HepG2 (cell line): ENCODE measurements at regions not wholly inside any gene's neighbourhood (a gene's known extent, or its start where the extent isn't known, plus 50 kb on each side); places are given as distances from the start of the nearest gene placed in this dataset.
A peak's percentile ranks its signal among the peaks of the same experiment; 100 is the strongest.

Experiments used
- ARHGAP35 ChIP-seq: sonication (generic); formaldehyde crosslinking; IDR thresholded peaks from 2 replicates; pipeline ENCODE4 v1.9.0; 2022; ENCODE audit warnings: mild to moderate bottlenecking, inconsistent platforms, moderate library complexity, missing genetic modification reagents, borderline replicate concordance
- ELK4 ChIP-seq: sonication (generic); formaldehyde crosslinking; IDR thresholded peaks from 2 replicates; pipeline ENCODE4 v1.9.0; 2021; ENCODE audit warnings: missing genetic modification reagents, borderline replicate concordance
- HCFC1 ChIP-seq: fragments of 150-350 bp; IDR thresholded peaks from 2 replicates; pipeline ENCODE4 v1.6.1; 2014; ENCODE audit warnings: low read depth, low read length
- KDM2A ChIP-seq: sonication (generic); formaldehyde crosslinking; IDR thresholded peaks from 2 replicates; pipeline ENCODE4 v1.4.0; 2020; ENCODE audit warnings: low read depth, missing genetic modification reagents, borderline replicate concordance
- PCBP2 ChIP-seq: fragments of 200-400 bp; formaldehyde crosslinking; optimal IDR thresholded peaks from 2 replicates; pipeline ENCODE3; 2018; ENCODE audit warnings: low read length, low read depth; ENCODE audit not compliant: poor library complexity, severe bottlenecking
- RFX5 ChIP-seq: IDR thresholded peaks from 2 replicates; pipeline ENCODE4 v1.6.1; 2011; ENCODE audit warnings: low read depth, low read length, improper control_type of control experiment
- RXRA ChIP-seq: sonication (generic); formaldehyde crosslinking; IDR thresholded peaks from 2 replicates; pipeline ENCODE4 v1.5.1; 2020; ENCODE audit warnings: missing genetic modification reagents
- SIN3A ChIP-seq: IDR thresholded peaks from 2 replicates; pipeline ENCODE4 v1.6.1; 2011; ENCODE audit warnings: low read depth, mild to moderate bottlenecking, control low read depth, low read length, borderline replicate concordance
- ZFAT ChIP-seq: sonication (generic); formaldehyde crosslinking; conservative IDR thresholded peaks from 2 replicates; pipeline ENCODE4 v1.8.1; 2023; ENCODE audit warnings: missing genetic modification reagents, inconsistent platforms
- ZNF207 ChIP-seq: fragments of 450-650 bp; IDR thresholded peaks from 2 replicates; pipeline ENCODE4 v1.6.1; 2016; ENCODE audit warnings: antibody characterized with exemption, borderline replicate concordance
- ZNF556 ChIP-seq: sonication (generic); formaldehyde crosslinking; IDR thresholded peaks from 2 replicates; pipeline ENCODE4 v1.4.0; 2020; ENCODE audit warnings: mild to moderate bottlenecking, missing genetic modification reagents, borderline replicate concordance
- ZNF569 ChIP-seq: sonication (generic); formaldehyde crosslinking; IDR thresholded peaks from 2 replicates; pipeline ENCODE4 v1.5.0; 2020; ENCODE audit warnings: mild to moderate bottlenecking, missing genetic modification reagents, moderate library complexity, borderline replicate concordance
- ZNF644 ChIP-seq: IDR thresholded peaks from 2 replicates; pipeline ENCODE4 v1.6.1; 2016; ENCODE audit warnings: low read depth
- ZNF678 ChIP-seq: sonication (generic); formaldehyde crosslinking; IDR thresholded peaks from 2 replicates; pipeline ENCODE4 v1.4.0; 2020; ENCODE audit warnings: mild to moderate bottlenecking, missing genetic modification reagents
- TF ChIP-seq, protein P1 (sequence below): IDR thresholded peaks from 2 replicates; pipeline ENCODE4 v1.6.1; 2016; ENCODE audit warnings: missing compliant biosample characterization, missing genetic modification reagents, borderline replicate concordance
- TF ChIP-seq, protein P2 (sequence below): sonication (generic); formaldehyde crosslinking; IDR thresholded peaks from 2 replicates; pipeline ENCODE4 v1.4.0; 2020; ENCODE audit warnings: mild to moderate bottlenecking, missing genetic modification reagents
- TF ChIP-seq, protein P3 (sequence below): sonication (generic); formaldehyde crosslinking; IDR thresholded peaks from 2 replicates; pipeline ENCODE4; 2020; ENCODE audit warnings: missing genetic modification reagents, mild to moderate bottlenecking, borderline replicate concordance
- TF ChIP-seq, protein P4 (sequence below): fragments of 450-650 bp; IDR thresholded peaks from 2 replicates; pipeline ENCODE4 v1.6.1; 2017
- TF ChIP-seq, protein P5 (sequence below): IDR thresholded peaks from 2 replicates; pipeline ENCODE4 v1.6.1; 2016; ENCODE audit warnings: low read depth, borderline replicate concordance

DNA sequence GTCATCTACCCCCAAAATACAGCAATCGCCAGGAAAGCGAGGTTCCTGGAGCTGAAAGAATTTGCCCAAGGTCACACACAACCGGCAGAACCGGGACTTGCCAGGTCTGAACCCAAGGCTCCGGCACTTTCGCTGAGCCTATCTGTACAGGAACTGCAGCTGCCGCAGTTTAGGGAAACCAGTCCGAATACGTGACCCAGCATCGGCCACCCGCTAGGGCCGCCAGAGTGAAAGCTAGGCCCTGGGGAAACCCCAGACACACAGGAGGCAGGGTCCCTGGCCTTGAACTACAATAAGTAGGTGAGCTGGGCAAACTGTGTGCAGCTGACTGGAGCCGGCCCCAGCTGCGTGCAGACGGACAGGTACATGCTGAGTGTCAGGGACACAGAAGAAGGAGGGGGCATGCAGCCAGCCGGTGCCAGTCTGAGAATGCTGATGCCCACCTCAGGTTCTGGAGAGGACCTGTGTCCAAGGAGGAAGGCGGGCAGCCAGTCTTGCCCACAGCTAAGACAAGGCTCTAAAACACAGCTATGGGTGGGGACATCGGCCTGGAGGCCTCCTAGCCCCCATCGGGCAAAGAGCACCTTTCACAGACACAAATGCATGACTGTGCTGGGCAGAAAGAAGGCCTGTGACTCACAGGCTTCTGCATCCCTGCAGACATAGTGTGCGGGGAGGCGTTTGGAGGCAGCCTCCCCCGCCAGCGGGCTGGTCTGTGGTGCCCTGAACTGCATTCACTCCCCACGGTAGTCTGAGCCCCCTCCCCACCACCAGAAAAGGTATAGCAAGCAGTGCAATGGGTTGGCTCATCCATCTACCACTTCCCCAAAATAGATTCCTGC is 107.4 kb upstream of the ID2 start (continued):
- no peak for TF ChIP-seq ELK4 (CRISPR knock-in tag)
- peak; percentile 82 for TF ChIP-seq KDM2A
- TF ChIP-seq ZNF678 (CRISPR knock-in tag) = no peak
- TF ChIP-seq ZNF556 = peak; percentile 55; the same call in 1 of the 2 replicates
- no peak for TF ChIP-seq ZNF207
- TF ChIP-seq, protein P1, sequence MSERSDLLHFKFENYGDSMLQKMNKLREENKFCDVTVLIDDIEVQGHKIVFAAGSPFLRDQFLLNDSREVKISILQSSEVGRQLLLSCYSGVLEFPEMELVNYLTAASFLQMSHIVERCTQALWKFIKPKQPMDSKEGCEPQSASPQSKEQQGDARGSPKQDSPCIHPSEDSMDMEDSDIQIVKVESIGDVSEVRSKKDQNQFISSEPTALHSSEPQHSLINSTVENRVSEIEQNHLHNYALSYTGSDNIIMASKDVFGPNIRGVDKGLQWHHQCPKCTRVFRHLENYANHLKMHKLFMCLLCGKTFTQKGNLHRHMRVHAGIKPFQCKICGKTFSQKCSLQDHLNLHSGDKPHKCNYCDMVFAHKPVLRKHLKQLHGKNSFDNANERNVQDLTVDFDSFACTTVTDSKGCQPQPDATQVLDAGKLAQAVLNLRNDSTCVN = peak; percentile 64; the same call in 1 of the 2 replicates
- TF ChIP-seq, protein P2, sequence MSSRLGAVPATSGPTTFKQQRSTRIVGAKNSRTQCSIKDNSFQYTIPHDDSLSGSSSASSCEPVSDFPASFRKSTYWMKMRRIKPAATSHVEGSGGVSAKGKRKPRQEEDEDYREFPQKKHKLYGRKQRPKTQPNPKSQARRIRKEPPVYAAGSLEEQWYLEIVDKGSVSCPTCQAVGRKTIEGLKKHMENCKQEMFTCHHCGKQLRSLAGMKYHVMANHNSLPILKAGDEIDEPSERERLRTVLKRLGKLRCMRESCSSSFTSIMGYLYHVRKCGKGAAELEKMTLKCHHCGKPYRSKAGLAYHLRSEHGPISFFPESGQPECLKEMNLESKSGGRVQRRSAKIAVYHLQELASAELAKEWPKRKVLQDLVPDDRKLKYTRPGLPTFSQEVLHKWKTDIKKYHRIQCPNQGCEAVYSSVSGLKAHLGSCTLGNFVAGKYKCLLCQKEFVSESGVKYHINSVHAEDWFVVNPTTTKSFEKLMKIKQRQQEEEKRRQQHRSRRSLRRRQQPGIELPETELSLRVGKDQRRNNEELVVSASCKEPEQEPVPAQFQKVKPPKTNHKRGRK (CRISPR knock-in tag) = no peak
- no peak for TF ChIP-seq ZNF644 (CRISPR knock-in tag)
- no peak for TF ChIP-seq ZFAT
- TF ChIP-seq HCFC1 = no peak; the same call in 1 of the 2 replicates
- no peak for TF ChIP-seq PCBP2
- TF ChIP-seq SIN3A = peak; percentile 77; the same call in 1 of the 2 replicates
- no peak for TF ChIP-seq RFX5
- TF ChIP-seq RXRA (CRISPR knock-in tag) = peak; percentile 97
- no peak for TF ChIP-seq ZNF569 (CRISPR knock-in tag)
- TF ChIP-seq, protein P3, sequence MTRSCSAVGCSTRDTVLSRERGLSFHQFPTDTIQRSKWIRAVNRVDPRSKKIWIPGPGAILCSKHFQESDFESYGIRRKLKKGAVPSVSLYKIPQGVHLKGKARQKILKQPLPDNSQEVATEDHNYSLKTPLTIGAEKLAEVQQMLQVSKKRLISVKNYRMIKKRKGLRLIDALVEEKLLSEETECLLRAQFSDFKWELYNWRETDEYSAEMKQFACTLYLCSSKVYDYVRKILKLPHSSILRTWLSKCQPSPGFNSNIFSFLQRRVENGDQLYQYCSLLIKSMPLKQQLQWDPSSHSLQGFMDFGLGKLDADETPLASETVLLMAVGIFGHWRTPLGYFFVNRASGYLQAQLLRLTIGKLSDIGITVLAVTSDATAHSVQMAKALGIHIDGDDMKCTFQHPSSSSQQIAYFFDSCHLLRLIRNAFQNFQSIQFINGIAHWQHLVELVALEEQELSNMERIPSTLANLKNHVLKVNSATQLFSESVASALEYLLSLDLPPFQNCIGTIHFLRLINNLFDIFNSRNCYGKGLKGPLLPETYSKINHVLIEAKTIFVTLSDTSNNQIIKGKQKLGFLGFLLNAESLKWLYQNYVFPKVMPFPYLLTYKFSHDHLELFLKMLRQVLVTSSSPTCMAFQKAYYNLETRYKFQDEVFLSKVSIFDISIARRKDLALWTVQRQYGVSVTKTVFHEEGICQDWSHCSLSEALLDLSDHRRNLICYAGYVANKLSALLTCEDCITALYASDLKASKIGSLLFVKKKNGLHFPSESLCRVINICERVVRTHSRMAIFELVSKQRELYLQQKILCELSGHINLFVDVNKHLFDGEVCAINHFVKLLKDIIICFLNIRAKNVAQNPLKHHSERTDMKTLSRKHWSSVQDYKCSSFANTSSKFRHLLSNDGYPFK (CRISPR knock-in tag) = peak; percentile 82; the same call in 1 of the 2 replicates
- TF ChIP-seq, protein P4, sequence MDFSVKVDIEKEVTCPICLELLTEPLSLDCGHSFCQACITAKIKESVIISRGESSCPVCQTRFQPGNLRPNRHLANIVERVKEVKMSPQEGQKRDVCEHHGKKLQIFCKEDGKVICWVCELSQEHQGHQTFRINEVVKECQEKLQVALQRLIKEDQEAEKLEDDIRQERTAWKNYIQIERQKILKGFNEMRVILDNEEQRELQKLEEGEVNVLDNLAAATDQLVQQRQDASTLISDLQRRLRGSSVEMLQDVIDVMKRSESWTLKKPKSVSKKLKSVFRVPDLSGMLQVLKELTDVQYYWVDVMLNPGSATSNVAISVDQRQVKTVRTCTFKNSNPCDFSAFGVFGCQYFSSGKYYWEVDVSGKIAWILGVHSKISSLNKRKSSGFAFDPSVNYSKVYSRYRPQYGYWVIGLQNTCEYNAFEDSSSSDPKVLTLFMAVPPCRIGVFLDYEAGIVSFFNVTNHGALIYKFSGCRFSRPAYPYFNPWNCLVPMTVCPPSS = no peak
- 0 out of 2 replicates have a peak, but pooled peaks have one; percentile 16 for TF ChIP-seq ARHGAP35 (CRISPR knock-in tag)
- TF ChIP-seq, protein P5, sequence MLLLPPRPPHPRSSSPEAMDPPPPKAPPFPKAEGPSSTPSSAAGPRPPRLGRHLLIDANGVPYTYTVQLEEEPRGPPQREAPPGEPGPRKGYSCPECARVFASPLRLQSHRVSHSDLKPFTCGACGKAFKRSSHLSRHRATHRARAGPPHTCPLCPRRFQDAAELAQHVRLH = peak; percentile 93; the same call in 1 of the 2 replicates
